ENCODE measurements at regions not wholly inside any gene's neighbourhood (a gene's known extent, or its start where the extent isn't known, plus 50 kb on each side); places are given as distances from the start of the nearest gene placed in this dataset.

DNA sequence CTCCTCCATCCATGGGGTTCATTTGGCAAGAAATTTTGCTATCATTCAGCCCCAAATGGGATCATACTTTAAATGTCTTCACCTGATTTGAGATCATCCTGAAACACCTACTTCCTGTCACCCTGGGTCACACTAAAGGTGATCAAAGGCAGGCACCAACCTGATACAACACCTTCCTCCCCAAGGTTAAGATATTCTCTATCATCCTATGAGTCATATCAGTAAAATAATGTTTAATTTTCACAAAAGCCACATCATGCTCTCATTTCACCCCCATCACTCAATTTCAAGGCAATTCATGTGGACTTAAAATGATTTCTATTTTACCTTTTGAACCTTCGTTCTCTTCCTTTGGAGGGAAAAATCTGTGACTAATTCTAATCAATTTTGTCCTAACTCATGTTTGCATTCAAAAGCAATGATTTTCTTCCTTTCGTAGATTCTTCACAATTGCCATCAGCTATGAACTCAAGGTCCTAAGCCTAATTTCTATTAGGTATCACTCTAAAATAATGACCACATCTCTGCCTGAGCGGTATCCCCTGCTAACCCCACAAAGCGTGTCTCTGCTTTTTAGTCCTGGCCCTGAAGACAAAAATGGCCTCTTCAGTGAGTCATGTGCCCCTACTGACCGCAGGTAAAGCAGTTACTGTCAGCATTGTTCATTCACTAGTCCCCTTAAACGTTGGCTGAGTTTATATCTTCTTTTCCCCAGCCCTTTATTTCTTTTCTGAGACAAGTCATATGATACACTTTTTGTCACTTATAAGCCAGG, 139.0 kb downstream of the SPRY2 start:
- TF ChIP-seq POLR2AphosphoS5 (IDR thresholded peaks at IDR 0.05) = no peak
- TF ChIP-seq, protein P1, sequence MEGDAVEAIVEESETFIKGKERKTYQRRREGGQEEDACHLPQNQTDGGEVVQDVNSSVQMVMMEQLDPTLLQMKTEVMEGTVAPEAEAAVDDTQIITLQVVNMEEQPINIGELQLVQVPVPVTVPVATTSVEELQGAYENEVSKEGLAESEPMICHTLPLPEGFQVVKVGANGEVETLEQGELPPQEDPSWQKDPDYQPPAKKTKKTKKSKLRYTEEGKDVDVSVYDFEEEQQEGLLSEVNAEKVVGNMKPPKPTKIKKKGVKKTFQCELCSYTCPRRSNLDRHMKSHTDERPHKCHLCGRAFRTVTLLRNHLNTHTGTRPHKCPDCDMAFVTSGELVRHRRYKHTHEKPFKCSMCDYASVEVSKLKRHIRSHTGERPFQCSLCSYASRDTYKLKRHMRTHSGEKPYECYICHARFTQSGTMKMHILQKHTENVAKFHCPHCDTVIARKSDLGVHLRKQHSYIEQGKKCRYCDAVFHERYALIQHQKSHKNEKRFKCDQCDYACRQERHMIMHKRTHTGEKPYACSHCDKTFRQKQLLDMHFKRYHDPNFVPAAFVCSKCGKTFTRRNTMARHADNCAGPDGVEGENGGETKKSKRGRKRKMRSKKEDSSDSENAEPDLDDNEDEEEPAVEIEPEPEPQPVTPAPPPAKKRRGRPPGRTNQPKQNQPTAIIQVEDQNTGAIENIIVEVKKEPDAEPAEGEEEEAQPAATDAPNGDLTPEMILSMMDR (IDR thresholded peaks at IDR 0.05 in 8 of 11, conservative IDR thresholded peaks at IDR 0.05 in 3 of 11) = no peak
- TF ChIP-seq POLR2A (IDR thresholded peaks at IDR 0.05) = no peak

All from spleen (tissue), 7 donors.